ENCODE measurements at regions not wholly inside any gene's neighbourhood (a gene's known extent, or its start where the extent isn't known, plus 50 kb on each side); places are given as distances from the start of the nearest gene placed in this dataset.

DNA sequence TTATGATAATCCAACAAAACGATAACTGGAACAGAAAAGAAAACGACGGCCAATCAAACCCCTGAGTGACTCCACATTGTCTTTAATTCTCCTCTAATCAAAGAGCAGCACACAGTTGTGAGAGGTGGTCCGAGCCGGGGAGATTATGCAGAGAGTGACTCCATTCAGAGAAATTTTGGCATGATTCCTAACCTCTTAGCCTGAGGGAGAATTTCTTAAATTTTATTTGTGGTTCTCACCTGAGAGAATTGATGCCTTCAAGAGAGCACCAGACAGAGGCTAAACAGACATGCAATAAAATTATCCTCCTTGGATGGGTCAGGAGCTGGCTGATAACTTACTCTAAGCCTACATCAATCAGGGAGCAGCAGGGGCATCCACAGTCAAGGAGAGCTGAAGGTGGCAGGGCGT, 310.0 kb upstream of the KLF12 start:
- H4K20me1 ChIP-seq (replicated peaks in 1 of 2; ENCODE audit: control insufficient read depth in 1 of 2, insufficient read depth in 2 of 2, low read length in 2 of 2): no peaks in the 10 kb centered on the region
- H4K5ac ChIP-seq (ENCODE audit: insufficient read length, low read depth, low read length): no peak overlapping the region
- no peak overlapping the region for H2BK5ac ChIP-seq (ENCODE audit: low read depth, low read length)
- H2BK20ac ChIP-seq (ENCODE audit: low read length): no peak overlapping the region
- 69% methylated on average over 6 of the region's 6 CpGs; no CpG with 5 or more reads in 1 of the 2 experiments for WGBS, 2 experiments (ENCODE audit: extremely low coverage in 1 of 2, insufficient coverage in 1 of 2, insufficient read length in 1 of 2, insufficient replicate concordance in 2 of 2, low coverage in 1 of 2, low lambda C conversion rate in 2 of 2, missing lambda C conversion rate in 1 of 2)
- FAIRE-seq: no peak
- CTCF ChIA-PET (ENCODE audit: partially characterized antibody): no interaction called here
- no peak overlapping the region for H2BK15ac ChIP-seq (ENCODE audit: low read length)
- no peak overlapping the region for H3K9ac ChIP-seq (replicated peaks in 1 of 4; ENCODE audit: extremely low read depth in 1 of 4, low read depth in 3 of 4, low read length in 3 of 4)
- H3K23ac ChIP-seq (ENCODE audit: insufficient read length): no peak overlapping the region
- no peaks in the 10 kb centered on the region for H3K36me3 ChIP-seq (ENCODE audit: control insufficient read depth in 2 of 4, insufficient read depth in 4 of 4, low read length in 3 of 4)
- H4K91ac ChIP-seq (replicated peaks; ENCODE audit: insufficient read length, low read length): no peak overlapping the region
- H3K4me2 ChIP-seq (ENCODE audit: insufficient read depth in 1 of 2, low read depth in 2 of 2, low read length in 2 of 2): no peak overlapping the region
- no peak overlapping the region for H2AFZ ChIP-seq (ENCODE audit: low read length)
- H2BK120ac ChIP-seq (replicated peaks; ENCODE audit: low read depth, low read length): no peak overlapping the region
- H3K4me1 ChIP-seq (replicated peaks in 1 of 4; ENCODE audit: control insufficient read depth in 3 of 4, insufficient read depth in 4 of 4, low read length in 3 of 4): no peaks in the 10 kb centered on the region
- H3K14ac ChIP-seq (ENCODE audit: insufficient read length): no peak overlapping the region
- no peaks in the 10 kb centered on the region for H3K79me1 ChIP-seq (ENCODE audit: low read depth, low read length)
- H3K9me3 ChIP-seq (ENCODE audit: insufficient read depth in 2 of 2, low read depth in 1 of 2, low read length in 1 of 2): no peaks in the 10 kb centered on the region
- no peak overlapping the region for H2BK12ac ChIP-seq (ENCODE audit: low read depth, low read length)
- H3K4me3 ChIP-seq (ENCODE audit: extremely low read depth in 1 of 4, insufficient read depth in 2 of 4, low read depth in 3 of 4, low read length in 4 of 4): no peak overlapping the region
- no peaks in the 10 kb centered on the region for H3K27me3 ChIP-seq (replicated peaks in 1 of 4; ENCODE audit: control insufficient read depth in 3 of 4, extremely low read depth in 1 of 4, insufficient read depth in 3 of 4, low read length in 3 of 4)
- H3K79me2 ChIP-seq (ENCODE audit: control insufficient read depth in 1 of 2, insufficient read depth in 2 of 2, low read length in 2 of 2): no peaks in the 10 kb centered on the region
- H3K4ac ChIP-seq (replicated peaks; ENCODE audit: insufficient read length, low read depth, low read length): no peak overlapping the region
- no peak overlapping the region for H3K18ac ChIP-seq (ENCODE audit: extremely low read depth, low read length)
- DNase-seq (ENCODE audit: low read depth in 1 of 2, low spot score in 2 of 2): no peak
- no peak overlapping the region for H4K8ac ChIP-seq (ENCODE audit: extremely low read depth, insufficient read depth, low read length)
- POLR2A ChIA-PET (ENCODE audit: partially characterized antibody): no interaction called here
- no peak overlapping the region for H3K27ac ChIP-seq (ENCODE audit: low read depth, low read length)
- no peak overlapping the region for H2AK5ac ChIP-seq (ENCODE audit: low read depth, low read length)
- no peak overlapping the region for H3K56ac ChIP-seq (replicated peaks; ENCODE audit: insufficient read length, low read depth, low read length)
- H3K23me2 ChIP-seq (ENCODE audit: low read depth, low read length): no peaks in the 10 kb centered on the region
- TF ChIP-seq YY1 (IDR thresholded peaks at IDR 0.05; ENCODE audit: low read depth, low read length) (no peak), CTBP2 (IDR thresholded peaks at IDR 0.05; ENCODE audit: borderline replicate concordance, insufficient read depth, insufficient read length, low read length) (no peak), CBX5 (IDR thresholded peaks at IDR 0.05; ENCODE audit: low read depth, low read length) (no peak), SRF (IDR thresholded peaks at IDR 0.05; ENCODE audit: low read depth, low read length) (no peak), SP2 (IDR thresholded peaks at IDR 0.05; ENCODE audit: low read length) (no peak), HDAC6 (IDR thresholded peaks at IDR 0.05; ENCODE audit: low read depth, low read length) (no peak), SP4 (IDR thresholded peaks at IDR 0.05; ENCODE audit: low read length) (no peak), BCL11A (IDR thresholded peaks at IDR 0.05; ENCODE audit: low read depth in 2 of 2, low read length in 2 of 2) (no peak), KDM5A (IDR thresholded peaks at IDR 0.05; ENCODE audit: low read length) (no peak), KDM1A (IDR thresholded peaks at IDR 0.05; ENCODE audit: borderline replicate concordance, low read length) (no peak), FOSL1 (IDR thresholded peaks at IDR 0.05; ENCODE audit: insufficient read depth, low read depth, low read length) (no peak), SIN3A (conservative IDR thresholded peaks at IDR 0.05 in 1 of 2, IDR thresholded peaks at IDR 0.05 in 1 of 2; ENCODE audit: low read depth in 1 of 2, low read length in 2 of 2) (no peak), RAD21 (IDR thresholded peaks at IDR 0.05 in 1 of 2, conservative IDR thresholded peaks at IDR 0.05 in 1 of 2; ENCODE audit: low read depth in 2 of 2, low read length in 2 of 2) (no peak)
- TF ChIP-seq, protein P1, sequence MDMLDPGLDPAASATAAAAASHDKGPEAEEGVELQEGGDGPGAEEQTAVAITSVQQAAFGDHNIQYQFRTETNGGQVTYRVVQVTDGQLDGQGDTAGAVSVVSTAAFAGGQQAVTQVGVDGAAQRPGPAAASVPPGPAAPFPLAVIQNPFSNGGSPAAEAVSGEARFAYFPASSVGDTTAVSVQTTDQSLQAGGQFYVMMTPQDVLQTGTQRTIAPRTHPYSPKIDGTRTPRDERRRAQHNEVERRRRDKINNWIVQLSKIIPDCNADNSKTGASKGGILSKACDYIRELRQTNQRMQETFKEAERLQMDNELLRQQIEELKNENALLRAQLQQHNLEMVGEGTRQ (IDR thresholded peaks at IDR 0.05; ENCODE audit: low read length): no peak
